Natural killer cell (primary cell): ENCODE measurements at regions not wholly inside any gene's neighbourhood (a gene's known extent, or its start where the extent isn't known, plus 50 kb on each side); places are given as distances from the start of the nearest gene placed in this dataset.

Experiments
- ATAC-seq, 3 donors: fragments of 150-1000 bp in 2 of 3; fragments of 200-7000 bp in 1 of 3; cut with Tn5 transposase; 1 replicate in 1 of 3; 2 replicates in 2 of 3; pipeline ENCODE4 v1.10.0; 2021; ENCODE audit warnings: mild to moderate bottlenecking in 2 of 3, moderate library complexity in 2 of 3
- DNase-seq, 2 donors: peaks; one replicate each; pipeline versions ENCODE4 v3.0.0 to v3.0.0-alpha.2; 2013 to 2021; ENCODE audit warnings: mixed read lengths in 1 of 2
- H3K27ac ChIP-seq: one replicate; pipeline ENCODE4 v1.5.1; 2013; ENCODE audit warnings: mild to moderate bottlenecking, low read length
- H3K27me3 ChIP-seq: one replicate; pipeline ENCODE4 v1.6.1; 2013; ENCODE audit warnings: low read length; ENCODE audit not compliant: control insufficient read depth, insufficient read depth
- H3K36me3 ChIP-seq: one replicate; pipeline ENCODE4 v1.6.1; 2013; ENCODE audit warnings: low read length; ENCODE audit not compliant: control insufficient read depth, insufficient read depth
- H3K4me1 ChIP-seq: one replicate; pipeline ENCODE4 v1.6.1; 2013; ENCODE audit warnings: low read length; ENCODE audit not compliant: control insufficient read depth, insufficient read depth
- H3K4me3 ChIP-seq: one replicate; pipeline ENCODE4 v1.5.1; 2013; ENCODE audit warnings: low read length
- H3K9me3 ChIP-seq: one replicate; pipeline ENCODE4 v1.6.1; 2013; ENCODE audit warnings: low read length; ENCODE audit not compliant: control insufficient read depth, insufficient read depth
- H3K27ac Mint-ChIP-seq, 2 donors: one replicate each; pipeline ENCODE4 v1.8.0; 2022; ENCODE audit warnings: mild to moderate bottlenecking in 2 of 2, mixed read lengths in 2 of 2, moderate library complexity in 1 of 2
- H3K27me3 Mint-ChIP-seq, 2 donors: one replicate each; pipeline ENCODE4 v1.8.0; 2022; ENCODE audit warnings: low read depth in 2 of 2, mixed read lengths in 2 of 2
- H3K36me3 Mint-ChIP-seq: one replicate; pipeline ENCODE4 v1.8.0; 2022; ENCODE audit warnings: mixed read lengths
- H3K4me1 Mint-ChIP-seq, 2 donors: one replicate each; pipeline ENCODE4 v1.8.0; 2022; ENCODE audit warnings: mixed read lengths in 2 of 2
- H3K4me3 Mint-ChIP-seq: one replicate; pipeline ENCODE4 v1.8.0; 2022; ENCODE audit warnings: mild to moderate bottlenecking, moderate library complexity, mixed read lengths
- H3K9me3 Mint-ChIP-seq, 2 donors: one replicate each; pipeline ENCODE4 v1.8.0; 2022; ENCODE audit warnings: mixed read lengths in 2 of 2
- CTCF ChIP-seq: fragments of 200-600 bp; IDR thresholded peaks from one replicate; pipeline ENCODE4 v1.8.0; 2022; ENCODE audit warnings: antibody characterized with exemption
- WGBS: methylation state at CpG from one replicate; pipeline ENCODE4 v1.1.7; 2013; ENCODE audit warnings: missing lambda C conversion rate; ENCODE audit not compliant: insufficient coverage; 5-methylcytosine and 5-hydroxymethylcytosine counted together
- intact Hi-C: fragments of 100-400 bp; cut with micrococcal nuclease; formaldehyde crosslinking; loops from one replicate; pipeline ENCODE4 v1.14.2; 2022

GRCh38 chr5:12214267-12215015 is 310.2 kb upstream of the CTNND2 start:
- Mint-ChIP-seq H3K4me1 (no peaks in the 10 kb centered on the region), H3K27me3 (no peaks in the 10 kb centered on the region), H3K9me3 (peaks cover 17 to 21% of the 10 kb centered on the region in 2 donors), H3K36me3 (no peaks in the 10 kb centered on the region), H3K4me3 (no peak overlapping the region), H3K27ac (no peak overlapping the region)
- intact Hi-C loops: no loop called here
- Histone ChIP-seq H3K4me3 (no peak overlapping the region), H3K36me3 (no peaks in the 10 kb centered on the region), H3K9me3 (peaks cover 6% of the 10 kb centered on the region), H3K27ac (no peak overlapping the region), H3K27me3 (no peaks in the 10 kb centered on the region), H3K4me1 (no peaks in the 10 kb centered on the region)
- 69% methylated on average over 2 of the region's 2 CpGs for WGBS
- ATAC-seq: no peak
- TF ChIP-seq CTCF: no peak
- DNase-seq: no peak

- intact Hi-C loops: no loop called here
- Mint-ChIP-seq H3K4me1 (no peaks in the 10 kb centered on the region), H3K9me3 (peaks cover 11 to 25% of the 10 kb centered on the region in 2 donors), H3K36me3 (peaks cover 15% of the 10 kb centered on the region), H3K27ac (no peak overlapping the region), H3K4me3 (no peak overlapping the region), H3K27me3 (no peaks in the 10 kb centered on the region)
- no peak for ATAC-seq
- TF ChIP-seq CTCF: no peak
- Histone ChIP-seq H3K27me3 (no peaks in the 10 kb centered on the region), H3K9me3 (peaks cover 3% of the 10 kb centered on the region), H3K36me3 (no peaks in the 10 kb centered on the region), H3K27ac (no peak overlapping the region), H3K4me1 (no peaks in the 10 kb centered on the region), H3K4me3 (no peak overlapping the region)
- WGBS: 78% methylated on average over 3 of the region's 4 CpGs
- DNase-seq: no peak
These were observed 304.3 kb upstream of the CTNND2 start for GRCh38 chr5:12208366-12209100.

GRCh38 chr5:12204761-12205160 is 300.5 kb upstream of the CTNND2 start:
- no peaks in the 10 kb centered on the region for H3K27me3 ChIP-seq
- no peak overlapping the region for H3K27ac ChIP-seq
- Mint-ChIP-seq H3K36me3 (peaks cover 15% of the 10 kb centered on the region), H3K4me1 (no peaks in the 10 kb centered on the region), H3K27ac (no peak overlapping the region), H3K27me3 (no peaks in the 10 kb centered on the region), H3K4me3 (no peak overlapping the region), H3K9me3 (peaks cover 13 to 22% of the 10 kb centered on the region in 2 donors)
- intact Hi-C loops: no loop called here
- H3K4me1 ChIP-seq: no peaks in the 10 kb centered on the region
- ATAC-seq: no peak
- H3K4me3 ChIP-seq: no peak overlapping the region
- no peaks in the 10 kb centered on the region for H3K36me3 ChIP-seq
- 55% methylated on average over 2 of the region's 2 CpGs for WGBS
- no peak for DNase-seq
- no peak for TF ChIP-seq CTCF
- peaks cover 3% of the 10 kb centered on the region for H3K9me3 ChIP-seq
